PC-3 (cell line): ENCODE measurements at regions not wholly inside any gene's neighbourhood (a gene's known extent, or its start where the extent isn't known, plus 50 kb on each side); places are given as distances from the start of the nearest gene placed in this dataset.

Experiments
- ATAC-seq: fragments of 200-7000 bp; cut with Tn5 transposase; 2 replicates; pipeline ENCODE4 v1.9.1; 2020; ENCODE audit warnings: mild to moderate bottlenecking, moderate library complexity
- BruUV-seq: library from RNA; stranded (reverse); fragments of 400-500 nt; replicated peaks from 2 replicates; lab custom pipeline; 2021; lab: Mats Ljungman, UMichigan
- CTCF ChIA-PET: fragments of 300-600 bp; sonication (Branson Sonifier 250); formaldehyde crosslinking; loops from one replicate; lab custom pipeline; 2022; ENCODE audit warnings: antibody characterized with exemption; lab: Charles Lee
- POLR2A ChIA-PET: fragments of 300-600 bp; sonication (Branson Sonifier 250); formaldehyde crosslinking; loops from one replicate; lab custom pipeline; 2022; ENCODE audit warnings: antibody characterized with exemption; ENCODE audit not compliant: unreplicated experiment; lab: Charles Lee
- DNase-seq: peaks from one replicate; pipeline ENCODE4 v3.0.0-alpha.2; 2015
- H2AFZ ChIP-seq: fragments of 300-600 bp; sonication (generic); 2 replicates; pipeline ENCODE4 v1.6.0; 2016; ENCODE audit warnings: antibody characterized with exemption, low read length
- H3F3A ChIP-seq: fragments of 300-600 bp; sonication (generic); one replicate; pipeline ENCODE4 v1.6.0; 2017; ENCODE audit warnings: antibody characterized with exemption, low read length, control low read depth, mild to moderate bottlenecking; ENCODE audit not compliant: unreplicated experiment
- H3K27ac ChIP-seq: fragments of 300-600 bp; sonication (generic); 2 replicates; pipeline ENCODE4 v1.5.1; 2016; ENCODE audit warnings: mild to moderate bottlenecking, low read length
- H3K27me3 ChIP-seq: fragments of 300-600 bp; sonication (generic); 2 replicates; pipeline ENCODE4 v1.6.1; 2016; ENCODE audit warnings: low read length, mixed read lengths
- H3K36me3 ChIP-seq: fragments of 300-600 bp; sonication (generic); 2 replicates; pipeline ENCODE4 v1.6.1; 2016; ENCODE audit warnings: low read depth, mixed run types, low read length, mixed read lengths
- H3K4me1 ChIP-seq: fragments of 300-600 bp; sonication (generic); 2 replicates; pipeline ENCODE4 v1.5.1; 2016; ENCODE audit warnings: low read length; ENCODE audit not compliant: insufficient read depth
- H3K4me2 ChIP-seq: fragments of 300-600 bp; sonication (generic); 2 replicates; pipeline ENCODE4 v1.6.0; 2016; ENCODE audit warnings: low read length
- H3K4me3 ChIP-seq: fragments of 300-600 bp; sonication (generic); 2 replicates; pipeline ENCODE4 v1.5.1; 2016; ENCODE audit warnings: mild to moderate bottlenecking, low read length, mixed read lengths
- H3K79me2 ChIP-seq: fragments of 300-600 bp; sonication (generic); 2 replicates; pipeline ENCODE4 v1.6.1; 2017; ENCODE audit warnings: low read length, mixed read lengths
- H3K9ac ChIP-seq: fragments of 300-600 bp; sonication (generic); 2 replicates; pipeline ENCODE4 v1.6.0; 2016; ENCODE audit warnings: mild to moderate bottlenecking, low read length
- H3K9me2 ChIP-seq: fragments of 300-600 bp; sonication (generic); replicated peaks from 2 replicates; pipeline ENCODE4 v1.6.1; 2016; ENCODE audit warnings: mixed run types, low read length, mixed read lengths
- H3K9me3 ChIP-seq: fragments of 300-600 bp; sonication (generic); 2 replicates; pipeline ENCODE4 v1.6.1; 2016; ENCODE audit warnings: low read length, mixed read lengths
- H4K20me1 ChIP-seq: fragments of 300-600 bp; sonication (generic); 2 replicates; pipeline ENCODE4 v1.6.1; 2016; ENCODE audit warnings: low read length, mixed read lengths
- CTCF ChIP-seq: fragments of 300-600 bp; sonication (generic); conservative IDR thresholded peaks from 2 replicates; pipeline ENCODE4 v1.5.1; 2017; ENCODE audit warnings: antibody characterized with exemption, low read depth, mild to moderate bottlenecking, low read length
- EZH2 ChIP-seq: fragments of 300-600 bp; sonication (generic); IDR thresholded peaks from one replicate; pipeline ENCODE4 v1.6.1; 2017; ENCODE audit warnings: antibody characterized with exemption, mild to moderate bottlenecking, low read length; ENCODE audit not compliant: unreplicated experiment
- EZH2phosphoT487 ChIP-seq: fragments of 300-600 bp; sonication (generic); IDR thresholded peaks from 2 replicates; pipeline ENCODE4 v1.6.1; 2018; ENCODE audit warnings: mild to moderate bottlenecking, antibody characterized with exemption, low read length, borderline replicate concordance
- intact Hi-C: fragments of 100-400 bp; cut with micrococcal nuclease; formaldehyde crosslinking; loops from 2 replicates; pipeline ENCODE4 v1.9.0; 2023

GRCh38 chr2:64233376-64233922 lies 89.2 kb upstream of the PELI1 start:
- Histone ChIP-seq H3K27ac (no peak overlapping the region), H3K27me3 (no peaks in the 10 kb centered on the region), H3K36me3 (no peaks in the 10 kb centered on the region), H3K9me2 (no peaks in the 10 kb centered on the region), H4K20me1 (no peaks in the 10 kb centered on the region), H3K9ac (no peak overlapping the region), H3K4me2 (no peak overlapping the region), H3K9me3 (no peaks in the 10 kb centered on the region), H2AFZ (no peak overlapping the region), H3K79me2 (no peaks in the 10 kb centered on the region), H3K4me3 (no peak overlapping the region), H3K4me1 (no peaks in the 10 kb centered on the region), H3F3A (no peaks in the 10 kb centered on the region)
- TF ChIP-seq CTCF: no peak
- TF ChIP-seq EZH2phosphoT487: no peak
- no peak for TF ChIP-seq EZH2
- POLR2A ChIA-PET: no interaction called here
- CTCF ChIA-PET: no interaction called here
- BruUV-seq: no TSS peak
- ATAC-seq (no peak), DNase-seq (no peak)
- intact Hi-C loops: no loop called here

DNA sequence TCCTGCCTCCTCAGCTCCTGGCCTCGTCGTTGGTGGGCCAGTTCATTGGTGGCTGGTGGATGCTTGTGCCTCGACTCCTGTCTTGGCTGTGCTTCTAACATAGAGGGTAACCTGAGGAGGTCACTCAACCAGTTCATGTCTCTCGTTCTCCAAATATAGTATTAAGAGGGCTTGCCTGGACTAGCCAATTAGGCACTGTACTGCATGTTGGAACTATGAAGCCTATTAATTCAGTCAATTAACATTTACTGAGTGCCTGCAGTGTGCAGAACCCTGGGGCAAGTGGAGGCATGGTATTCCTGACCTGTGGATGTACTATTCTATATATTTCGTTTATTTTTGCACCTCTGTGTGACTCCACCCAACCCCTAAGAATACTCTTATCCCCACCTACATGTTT lies 89.9 kb upstream of the PELI1 start:
- H2AFZ ChIP-seq: no peak overlapping the region
- no TSS peak for BruUV-seq
- no peak for DNase-seq

More for the DNA sequence above, 89.9 kb upstream of the PELI1 start:
- Histone ChIP-seq H3K9me2 (no peaks in the 10 kb centered on the region), H3K4me2 (no peak overlapping the region), H3K27ac (no peak overlapping the region), H3K79me2 (no peaks in the 10 kb centered on the region), H3K9me3 (no peaks in the 10 kb centered on the region), H3K4me1 (no peaks in the 10 kb centered on the region), H3K36me3 (no peaks in the 10 kb centered on the region), H3F3A (no peaks in the 10 kb centered on the region), H3K9ac (no peak overlapping the region), H3K4me3 (no peak overlapping the region), H4K20me1 (no peaks in the 10 kb centered on the region), H3K27me3 (no peaks in the 10 kb centered on the region)
- ChIA-PET CTCF (no interaction called here), POLR2A (no interaction called here)
- no peak for ATAC-seq
- TF ChIP-seq EZH2 (no peak), EZH2phosphoT487 (no peak), CTCF (no peak)
- intact Hi-C loops: no loop called here
